SK-MEL-5 (cell line): ENCODE measurements at regions not wholly inside any gene's neighbourhood (a gene's known extent, or its start where the extent isn't known, plus 50 kb on each side); places are given as distances from the start of the nearest gene placed in this dataset.
A peak's percentile ranks its signal among the peaks of the same experiment; 100 is the strongest.

ENCODE experiments used
- DNase-seq: peaks from one replicate; pipeline ENCODE4 v3.0.0-alpha.2; 2016; ENCODE audit warnings: low read depth, low spot score
- in situ Hi-C: cut with HindIII; loops from 2 replicates; pipeline ENCODE4 v1.10.0; 2016; ENCODE audit warnings: low sequenced_read_pairs, high pct_unique_total_duplicates, low pct_unique_long_range_greater_than_20kb

DNA sequence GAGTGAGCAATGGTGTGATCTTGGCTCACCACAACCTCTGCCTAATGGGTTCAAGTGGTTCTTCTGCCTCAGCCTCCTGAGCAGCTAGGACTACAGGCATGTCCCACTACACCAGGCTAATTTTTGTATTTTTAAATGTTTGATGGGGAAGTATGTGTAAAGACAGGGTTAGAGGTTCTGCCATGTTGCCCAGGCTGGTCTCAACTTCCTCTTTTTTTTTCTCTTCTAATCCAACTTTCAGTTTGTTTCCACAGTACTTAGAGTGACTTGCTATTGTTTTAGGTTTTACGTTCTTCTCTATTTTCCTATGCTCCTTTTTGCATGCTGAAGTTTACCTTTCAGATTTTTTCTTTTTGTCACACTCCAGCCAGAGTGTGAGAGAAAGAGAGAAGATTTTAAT is 1433.0 kb downstream of the UQCRFS1 start:
- in situ Hi-C loops: no loop called here

DNA sequence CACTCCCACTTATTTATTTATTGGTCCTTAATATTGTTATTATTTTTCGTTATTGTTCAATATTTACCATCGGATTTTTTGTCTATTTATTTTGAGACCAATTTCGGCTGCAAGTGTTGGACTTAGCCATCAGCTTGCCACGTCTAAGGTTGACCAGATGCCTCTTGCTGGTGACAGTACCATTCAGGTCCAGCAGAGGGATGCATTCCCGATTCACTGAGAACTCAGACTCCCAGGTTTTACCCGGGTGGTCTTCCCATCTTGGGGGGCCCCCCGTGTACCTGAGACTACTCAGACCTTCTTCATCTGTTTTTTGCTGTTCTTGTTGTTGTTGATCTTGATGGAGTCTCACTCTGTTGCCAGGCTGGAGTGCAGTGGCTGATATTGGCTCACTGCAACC is 1435.2 kb downstream of the UQCRFS1 start:
- in situ Hi-C loops: no loop called here
- DNase-seq: peak; percentile 26

More for the DNA sequence above, 1433.0 kb downstream of the UQCRFS1 start:
- DNase-seq: no peak

GRCh38 chr19:27777242-27777641 is 1435.7 kb downstream of the UQCRFS1 start:
- in situ Hi-C loops: no loop called here
- DNase-seq: no peak

GRCh38 chr19:27776524-27776923 is 1436.4 kb downstream of the UQCRFS1 start:
- in situ Hi-C loops: no loop called here

GRCh38 chr19:27776020-27776419 is 1436.9 kb downstream of the UQCRFS1 start:
- peak; percentile 66 for DNase-seq

More at GRCh38 chr19:27776524-27776923, 1436.4 kb downstream of the UQCRFS1 start:
- no peak for DNase-seq

GRCh38 chr19:27775395-27775794 is 1437.6 kb downstream of the UQCRFS1 start:
- in situ Hi-C loops: no loop called here
- peak; percentile 22 for DNase-seq

More at GRCh38 chr19:27776020-27776419, 1436.9 kb downstream of the UQCRFS1 start:
- in situ Hi-C loops: no loop called here

- in situ Hi-C loops: no loop called here
- DNase-seq: peak; percentile 46
Measured at GRCh38 chr19:27774827-27775226, 1438.1 kb downstream of the UQCRFS1 start.

GRCh38 chr19:27774337-27774736 is 1438.6 kb downstream of the UQCRFS1 start:
- DNase-seq: peak; percentile 16
- in situ Hi-C loops: no loop called here

DNA sequence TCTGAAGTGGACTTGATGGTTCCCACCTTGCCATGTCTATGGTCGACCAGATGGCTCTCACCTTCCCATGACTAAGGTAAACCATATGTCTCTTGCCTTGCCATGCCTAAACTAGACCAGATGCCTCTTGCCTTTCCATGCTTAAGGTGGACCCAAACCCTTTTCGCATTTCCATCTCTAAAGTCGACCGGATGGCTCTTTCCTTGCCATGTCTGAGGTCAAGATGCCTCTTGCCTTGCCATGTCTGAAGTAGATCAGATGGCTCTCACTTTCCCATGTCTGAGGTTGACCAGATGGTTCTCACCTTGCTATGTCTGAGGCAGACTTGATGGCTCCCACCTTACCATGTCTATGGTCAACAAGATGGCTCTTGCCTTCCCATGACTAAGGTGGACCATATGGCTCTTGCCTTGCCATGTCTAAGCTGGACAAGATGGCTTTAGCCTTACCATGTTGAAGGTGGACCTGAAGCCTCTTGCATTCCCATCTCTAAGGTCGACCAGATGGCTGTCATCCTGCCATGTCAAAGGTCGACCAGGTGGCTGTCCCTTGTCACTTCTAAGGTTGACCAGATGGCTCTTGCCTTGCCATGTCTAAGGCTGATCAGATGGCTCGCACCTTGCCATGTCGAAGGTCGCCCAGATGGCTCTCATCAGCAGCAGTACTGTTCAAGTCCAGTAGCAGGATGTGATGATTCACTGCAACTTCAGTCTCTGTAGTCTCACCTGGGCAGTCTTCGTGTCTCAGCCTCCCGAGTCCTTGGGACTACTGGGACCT is 1439.4 kb downstream of the UQCRFS1 start:
- DNase-seq: no peak
- in situ Hi-C loops: no loop called here

- DNase-seq: no peak
- in situ Hi-C loops: no loop called here
Measured at GRCh38 chr19:27772059-27772458, 1440.9 kb downstream of the UQCRFS1 start.

- in situ Hi-C loops: no loop called here
- no peak for DNase-seq
Measured at GRCh38 chr19:27770095-27770494, 1442.9 kb downstream of the UQCRFS1 start.

DNA sequence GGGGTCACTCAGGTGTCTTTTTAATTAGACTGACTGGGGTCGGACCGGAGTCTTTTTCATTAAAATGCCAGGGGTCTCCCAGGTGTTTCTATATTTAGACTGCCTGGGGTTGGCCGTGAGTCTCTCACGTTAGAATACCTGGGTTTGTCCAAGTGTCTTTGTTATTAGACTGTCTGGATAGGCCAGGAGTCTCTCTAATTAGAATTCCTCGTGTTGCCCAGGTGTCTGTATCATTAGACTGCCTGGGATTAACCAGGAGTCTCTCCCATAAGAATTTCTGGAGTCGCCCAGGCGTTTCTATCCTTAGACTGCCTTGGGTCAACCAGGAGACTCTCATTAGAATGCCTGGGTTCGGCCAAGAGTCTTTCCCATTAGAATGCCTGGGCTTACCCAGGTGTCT is 1445.7 kb downstream of the UQCRFS1 start:
- DNase-seq: no peak
- in situ Hi-C loops: no loop called here

DNA sequence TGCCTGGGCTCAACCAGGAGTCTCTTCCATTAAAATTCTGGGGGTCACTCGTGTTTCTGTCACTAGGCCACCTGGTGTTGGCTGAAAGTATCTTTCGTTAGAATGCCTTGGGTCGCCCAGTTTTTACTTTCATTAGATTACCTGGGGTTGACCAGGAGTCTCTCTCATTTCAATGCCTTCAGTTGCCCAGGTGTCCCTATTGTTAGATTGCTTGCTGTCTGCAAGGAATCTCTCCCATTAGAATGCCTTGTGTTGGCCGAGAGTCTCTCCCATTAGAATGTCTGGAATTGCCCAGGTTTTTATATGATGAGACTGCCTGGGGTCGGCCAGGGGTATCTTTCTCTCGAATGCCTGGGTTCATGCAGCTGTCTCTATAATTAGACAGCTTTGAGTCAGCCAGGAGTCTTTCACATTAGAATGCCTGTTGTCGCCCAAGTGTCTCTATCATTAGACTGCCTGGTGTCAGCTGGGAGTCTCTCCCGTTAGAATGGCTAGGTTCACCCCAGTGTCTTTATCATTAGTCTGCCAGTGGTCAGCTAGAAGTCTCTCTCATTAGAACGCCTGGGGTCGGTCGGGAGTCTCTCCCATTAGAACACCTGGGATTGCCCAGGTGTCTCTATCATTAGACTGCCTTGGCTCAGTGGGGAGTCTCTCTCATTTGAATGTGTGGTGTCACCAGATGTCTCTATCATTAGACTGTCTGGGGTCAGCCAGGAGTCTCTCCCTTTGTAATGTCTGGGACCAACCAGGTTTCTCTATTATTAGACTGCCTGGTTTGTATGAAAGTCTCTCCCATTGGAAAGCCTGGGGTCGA is 1446.8 kb downstream of the UQCRFS1 start:
- in situ Hi-C loops: no loop called here
- DNase-seq: no peak

DNA sequence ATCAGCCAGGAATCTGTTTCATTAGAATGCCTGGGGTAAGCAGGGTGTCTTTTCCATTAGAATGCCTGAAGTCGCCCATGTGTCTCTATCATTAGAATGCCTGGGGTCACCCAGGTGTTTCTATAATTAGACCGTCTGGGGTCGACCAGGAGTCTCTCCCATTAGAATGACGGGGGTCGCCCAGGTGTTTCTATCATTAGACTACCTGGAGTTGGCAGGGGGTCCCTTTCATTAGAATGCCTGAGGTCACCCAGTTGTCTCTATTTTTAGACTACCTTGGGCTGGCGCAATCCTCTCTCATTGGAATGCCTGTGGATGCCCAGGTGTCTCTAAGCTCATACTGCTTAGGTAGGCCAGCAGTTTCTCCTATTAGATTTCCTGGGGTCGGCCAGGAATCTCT is 1447.6 kb downstream of the UQCRFS1 start:
- DNase-seq: no peak
- in situ Hi-C loops: no loop called here

GRCh38 chr19:27764186-27764804 is 1448.7 kb downstream of the UQCRFS1 start:
- DNase-seq: no peak
- in situ Hi-C loops: no loop called here

DNA sequence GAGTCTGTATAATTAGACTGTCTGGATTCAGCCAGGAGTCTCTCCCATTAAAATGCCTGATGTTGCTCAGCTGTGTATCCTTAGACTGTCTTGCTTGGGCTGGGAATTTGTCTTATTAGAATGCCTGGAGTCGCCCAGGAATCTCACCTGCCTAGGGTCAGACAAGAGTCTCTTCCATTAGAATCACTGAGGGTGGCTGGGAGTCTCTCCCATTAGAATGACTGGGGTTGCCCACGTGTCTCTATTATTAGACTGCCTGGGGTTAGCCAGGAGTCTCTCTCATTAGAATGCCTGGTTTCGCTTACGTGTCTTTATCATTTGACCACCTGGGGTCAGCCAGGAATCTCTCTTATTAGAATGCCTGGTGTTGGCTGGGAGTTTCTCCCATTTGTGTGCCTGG is 1450.0 kb downstream of the UQCRFS1 start:
- in situ Hi-C loops: no loop called here
- no peak for DNase-seq

- in situ Hi-C loops: no loop called here
- no peak for DNase-seq
Measured at GRCh38 chr19:27759896-27760295, 1453.1 kb downstream of the UQCRFS1 start.
